Left lung (tissue), 4 donors: ENCODE measurements at regions not wholly inside any gene's neighbourhood (a gene's known extent, or its start where the extent isn't known, plus 50 kb on each side); places are given as distances from the start of the nearest gene placed in this dataset.
"Not testable (repeated sequence)": the region's sequence is repeated elsewhere in the genome, so short reads cannot be mapped to it uniquely, and the experiment has no call there.

ENCODE experiments used
- ATAC-seq: fragments of 200-7000 bp; cut with Tn5 transposase; one replicate; pipeline ENCODE4 v1.9.1; 2020; ENCODE audit warnings: moderate library complexity
- DNase-seq, 4 donors: peaks; one replicate each; pipeline ENCODE4 v3.0.0-alpha.2; 2013 to 2020
- H3K27ac ChIP-seq, 2 donors: fragments of 200-600 bp; sonication (generic) in 1 of 2; one replicate each; pipeline versions ENCODE4 v1.5.0 to v1.8.0; 2020 to 2021
- H3K27me3 ChIP-seq, 2 donors: fragments of 200-600 bp; sonication (generic) in 1 of 2; one replicate each; pipeline versions ENCODE4 v1.5.0 to v1.8.0; 2020 to 2021
- H3K36me3 ChIP-seq, 2 donors: fragments of 200-600 bp; sonication (generic) in 1 of 2; one replicate each; pipeline versions ENCODE4 v1.5.0 to v1.8.0; 2020 to 2021
- H3K4me1 ChIP-seq, 2 donors: fragments of 200-600 bp; one replicate each; pipeline ENCODE4 v1.8.0; 2021
- H3K4me3 ChIP-seq, 2 donors: fragments of 200-600 bp; sonication (generic) in 1 of 2; one replicate each; pipeline versions ENCODE4 v1.5.0 to v1.8.0; 2020 to 2021; ENCODE audit warnings: mild to moderate bottlenecking in 1 of 2
- H3K9me3 ChIP-seq, 2 donors: fragments of 200-600 bp; sonication (generic) in 1 of 2; one replicate each; pipeline versions ENCODE4 v1.5.0 to v1.8.0; 2020 to 2021
- intact Hi-C, 2 donors: fragments of 100-400 bp; cut with DNase I; formaldehyde crosslinking; loops; one replicate each; pipeline versions ENCODE4 v1.11.2 to v1.14.2; 2022
- TF ChIP-seq, protein P1 (sequence below), 2 donors: fragments of 200-600 bp; sonication (generic) in 1 of 2; IDR thresholded peaks; one replicate each; pipeline versions ENCODE4 v1.5.0 to v1.8.0; 2021; ENCODE audit warnings: antibody characterized with exemption in 2 of 2
- donor health status: DM: no; HTN: yes; CAD: no.
- donor health status: DM: no; HTN: no; CAD: no.

DNA sequence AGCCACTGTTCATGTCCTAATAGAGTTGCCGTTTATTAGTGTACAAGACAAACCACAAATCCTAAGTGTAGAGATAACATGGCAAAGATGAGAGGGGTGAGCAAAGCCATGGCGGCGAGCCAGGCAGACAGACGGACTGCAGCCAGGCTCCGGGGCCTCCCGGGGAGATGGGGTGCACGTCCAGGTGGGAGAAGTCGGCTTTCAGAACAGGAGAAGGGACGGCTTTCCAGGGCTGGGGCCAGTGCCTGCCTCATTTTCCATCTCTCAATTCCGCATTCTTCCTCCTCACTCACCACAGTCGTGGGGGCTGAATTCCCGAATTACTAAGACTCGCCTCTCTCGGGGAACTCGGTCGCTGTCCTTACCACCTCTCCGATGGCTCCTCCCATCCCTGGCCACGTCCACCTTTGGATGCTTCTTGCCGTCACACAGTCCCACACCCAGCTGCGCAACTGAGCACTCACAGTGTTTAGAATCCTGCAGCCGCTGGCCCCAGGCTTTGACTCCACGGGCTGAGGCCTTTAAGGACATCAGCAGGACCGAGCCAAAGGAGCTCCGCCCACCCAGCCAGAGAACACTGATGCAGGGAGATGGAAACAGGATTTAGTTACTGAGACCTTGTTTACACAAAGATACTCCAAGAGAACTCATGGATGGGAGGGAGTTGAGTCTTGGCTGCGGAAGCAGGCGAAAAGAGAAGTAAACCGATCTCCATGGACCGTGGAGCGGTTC is 59.7 kb downstream of the RNF112 start:
- intact Hi-C loops = no loop called here
- Histone ChIP-seq H3K9me3 (no peaks in the 10 kb centered on the region), H3K36me3 (no peaks in the 10 kb centered on the region), H3K27ac (peak overlapping the region in 1 of 2 donors; percentile 69), H3K4me1 (no peaks in the 10 kb centered on the region), H3K4me3 (no peak overlapping the region), H3K27me3 (peaks cover 0 to 4% of the 10 kb centered on the region in 2 donors)
- TF ChIP-seq, protein P1, sequence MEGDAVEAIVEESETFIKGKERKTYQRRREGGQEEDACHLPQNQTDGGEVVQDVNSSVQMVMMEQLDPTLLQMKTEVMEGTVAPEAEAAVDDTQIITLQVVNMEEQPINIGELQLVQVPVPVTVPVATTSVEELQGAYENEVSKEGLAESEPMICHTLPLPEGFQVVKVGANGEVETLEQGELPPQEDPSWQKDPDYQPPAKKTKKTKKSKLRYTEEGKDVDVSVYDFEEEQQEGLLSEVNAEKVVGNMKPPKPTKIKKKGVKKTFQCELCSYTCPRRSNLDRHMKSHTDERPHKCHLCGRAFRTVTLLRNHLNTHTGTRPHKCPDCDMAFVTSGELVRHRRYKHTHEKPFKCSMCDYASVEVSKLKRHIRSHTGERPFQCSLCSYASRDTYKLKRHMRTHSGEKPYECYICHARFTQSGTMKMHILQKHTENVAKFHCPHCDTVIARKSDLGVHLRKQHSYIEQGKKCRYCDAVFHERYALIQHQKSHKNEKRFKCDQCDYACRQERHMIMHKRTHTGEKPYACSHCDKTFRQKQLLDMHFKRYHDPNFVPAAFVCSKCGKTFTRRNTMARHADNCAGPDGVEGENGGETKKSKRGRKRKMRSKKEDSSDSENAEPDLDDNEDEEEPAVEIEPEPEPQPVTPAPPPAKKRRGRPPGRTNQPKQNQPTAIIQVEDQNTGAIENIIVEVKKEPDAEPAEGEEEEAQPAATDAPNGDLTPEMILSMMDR (IDR thresholded peaks at IDR 0.05) = no peak
- DNase-seq (peak in 3 of 4 donors; percentile 62 to 66 (median 64)), ATAC-seq (peak; percentile 84)

DNA sequence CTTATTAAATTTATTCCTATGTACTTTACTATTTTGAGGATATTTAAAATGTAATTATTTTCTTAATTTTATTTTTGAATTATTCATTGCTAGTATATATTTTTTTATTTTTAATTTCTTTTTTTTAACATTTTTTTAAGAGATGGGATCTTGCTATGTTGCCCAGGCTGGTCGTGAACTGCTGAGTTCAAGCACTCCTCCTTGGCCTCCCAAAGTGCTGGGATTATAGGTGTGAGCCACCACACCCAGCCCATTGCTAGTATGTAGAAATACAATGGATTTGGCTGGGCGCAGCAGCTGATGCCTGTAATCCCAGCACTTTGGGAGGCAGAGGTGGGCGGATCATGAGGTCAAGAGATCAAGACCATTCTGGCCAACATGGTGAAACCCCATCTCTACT is 59.2 kb upstream of the SLC47A1 start:
- not testable (repeated sequence) for DNase-seq, H3K27me3 ChIP-seq

DNA sequence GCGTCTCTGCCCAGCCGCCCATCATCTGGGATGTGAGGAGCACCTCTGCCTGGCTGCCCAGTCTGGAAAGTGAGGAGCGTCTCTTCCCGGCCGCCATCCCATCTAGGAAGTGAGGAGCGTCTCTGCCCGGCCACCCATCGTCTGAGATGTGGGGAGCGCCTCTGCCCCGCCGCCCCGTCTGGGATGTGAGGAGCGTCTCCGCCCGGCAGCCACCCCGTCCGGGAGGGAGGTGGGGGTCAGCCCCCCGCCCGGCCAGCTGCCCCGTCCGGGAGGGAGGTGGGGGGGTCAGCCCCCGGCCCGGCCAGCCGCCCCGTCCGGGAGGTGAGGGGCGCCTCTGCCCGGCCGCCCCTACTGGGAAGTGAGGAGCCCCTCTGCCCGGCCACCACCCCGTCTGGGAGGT is 57.9 kb upstream of the SLC47A1 start:
- H3K4me1 ChIP-seq, H3K4me3 ChIP-seq, H3K9me3 ChIP-seq, H3K27ac ChIP-seq, H3K27me3 ChIP-seq, DNase-seq, H3K36me3 ChIP-seq, intact Hi-C loops, ATAC-seq: not testable (repeated sequence)

More for the DNA sequence above, 59.2 kb upstream of the SLC47A1 start:
- H3K4me1 ChIP-seq, H3K36me3 ChIP-seq, H3K27ac ChIP-seq, H3K4me3 ChIP-seq, ATAC-seq, intact Hi-C loops, H3K9me3 ChIP-seq: not testable (repeated sequence)

DNA sequence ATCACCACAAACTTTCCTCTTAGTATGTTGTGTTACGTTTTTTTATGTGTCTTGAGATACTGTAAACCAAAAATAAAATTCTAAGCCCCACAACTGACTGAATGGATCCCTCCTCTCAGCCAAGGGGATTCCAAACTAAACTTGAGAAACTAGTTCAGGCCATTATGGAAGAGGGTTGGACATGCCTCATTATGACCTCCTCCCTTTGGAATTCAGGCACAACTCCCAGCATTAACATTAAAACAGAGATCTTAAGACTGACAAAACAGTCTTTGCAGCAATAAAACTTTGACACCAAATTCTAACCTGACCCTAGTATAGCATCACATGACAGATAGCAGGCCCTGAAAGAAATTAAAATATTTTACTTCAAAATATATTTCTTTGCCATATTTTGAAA is 51.1 kb upstream of the SLC47A1 start:
- Histone ChIP-seq H3K4me3 (no peak overlapping the region), H3K4me1 (no peaks in the 10 kb centered on the region), H3K9me3 (no peaks in the 10 kb centered on the region), H3K36me3 (no peaks in the 10 kb centered on the region), H3K27me3 (no peaks in the 10 kb centered on the region), H3K27ac (peak overlapping the region in 1 of 2 donors; percentile 19)
- DNase-seq (no peak), ATAC-seq (peak; percentile 60)
- TF ChIP-seq, protein P1 (IDR thresholded peaks at IDR 0.05) = no peak
- intact Hi-C loops = no loop called here
